Nephron progenitor cell (in vitro differentiated cells): ENCODE measurements at regions not wholly inside any gene's neighbourhood (a gene's known extent, or its start where the extent isn't known, plus 50 kb on each side); places are given as distances from the start of the nearest gene placed in this dataset.

Experiments used
- DNase-seq: peaks from one replicate; pipeline ENCODE4 v3.0.0; 2021
- H3K27ac Mint-ChIP-seq: 2 replicates; pipeline ENCODE4 v1.8.0; 2021; ENCODE audit warnings: mild to moderate bottlenecking, moderate library complexity, mixed read lengths
- H3K27me3 Mint-ChIP-seq: 2 replicates; pipeline ENCODE4 v1.8.0; 2021; ENCODE audit warnings: mild to moderate bottlenecking, low read depth, mixed read lengths; ENCODE audit not compliant: poor library complexity
- H3K36me3 Mint-ChIP-seq: 2 replicates; pipeline ENCODE4 v1.8.0; 2021; ENCODE audit warnings: low read depth, mixed read lengths
- H3K4me1 Mint-ChIP-seq: 2 replicates; pipeline ENCODE4 v1.8.0; 2021; ENCODE audit warnings: mixed read lengths
- H3K4me3 Mint-ChIP-seq: 2 replicates; pipeline ENCODE4 v1.8.0; 2021; ENCODE audit warnings: mild to moderate bottlenecking, moderate library complexity, mixed read lengths
- H3K9me3 Mint-ChIP-seq: 2 replicates; pipeline ENCODE4 v1.8.0; 2021; ENCODE audit warnings: mild to moderate bottlenecking, moderate library complexity, mixed read lengths
- CTCF ChIP-seq: fragments of 200-600 bp; sonication (generic); IDR thresholded peaks from 2 replicates; pipeline ENCODE4 v1.5.0; 2021; ENCODE audit warnings: antibody characterized with exemption

GRCh38 chr2:60671966-60672365, 84.1 kb upstream of the PAPOLG start:
- Mint-ChIP-seq H3K4me3 (no peak overlapping the region), H3K4me1 (no peaks in the 10 kb centered on the region), H3K9me3 (no peaks in the 10 kb centered on the region), H3K36me3 (no peaks in the 10 kb centered on the region), H3K27me3 (peaks cover 17% of the 10 kb centered on the region), H3K27ac (no peak overlapping the region)
- no peak for TF ChIP-seq CTCF
- no peak for DNase-seq

- no peak overlapping the region for H3K27ac Mint-ChIP-seq
- DNase-seq, result peak; percentile 95
- peak; percentile 92 for TF ChIP-seq CTCF
- peaks cover 28% of the 10 kb centered on the region for H3K27me3 Mint-ChIP-seq
- H3K4me3 Mint-ChIP-seq, result no peak overlapping the region
- no peaks in the 10 kb centered on the region for H3K4me1 Mint-ChIP-seq
- no peaks in the 10 kb centered on the region for H3K9me3 Mint-ChIP-seq
- H3K36me3 Mint-ChIP-seq, result no peaks in the 10 kb centered on the region
Measured at GRCh38 chr2:60674524-60675165, 81.4 kb upstream of the PAPOLG start.

- Mint-ChIP-seq H3K27me3 (peaks cover 34% of the 10 kb centered on the region), H3K36me3 (no peaks in the 10 kb centered on the region), H3K4me1 (no peaks in the 10 kb centered on the region), H3K27ac (no peak overlapping the region), H3K9me3 (no peaks in the 10 kb centered on the region), H3K4me3 (no peak overlapping the region)
- no peak for DNase-seq
- no peak for TF ChIP-seq CTCF
Measured at GRCh38 chr2:60675301-60675700, 80.8 kb upstream of the PAPOLG start.

- H3K27ac Mint-ChIP-seq, result no peak overlapping the region
- DNase-seq, result no peak
- H3K4me3 Mint-ChIP-seq, result no peak overlapping the region
- H3K36me3 Mint-ChIP-seq, result no peaks in the 10 kb centered on the region
- H3K9me3 Mint-ChIP-seq, result no peaks in the 10 kb centered on the region
- no peaks in the 10 kb centered on the region for H3K4me1 Mint-ChIP-seq
- TF ChIP-seq CTCF, result no peak
- peaks cover 25% of the 10 kb centered on the region for H3K27me3 Mint-ChIP-seq
Measured at GRCh38 chr2:60676706-60677330, 79.2 kb upstream of the PAPOLG start.

- Mint-ChIP-seq H3K4me1 (no peaks in the 10 kb centered on the region), H3K4me3 (no peak overlapping the region), H3K27ac (no peak overlapping the region)
Measured at GRCh38 chr2:60677356-60677755, 78.7 kb upstream of the PAPOLG start.

More at GRCh38 chr2:60677356-60677755, 78.7 kb upstream of the PAPOLG start:
- H3K9me3 Mint-ChIP-seq, result no peaks in the 10 kb centered on the region
- DNase-seq, result no peak
- H3K27me3 Mint-ChIP-seq, result peaks cover 22% of the 10 kb centered on the region
- H3K36me3 Mint-ChIP-seq, result no peaks in the 10 kb centered on the region
- TF ChIP-seq CTCF, result no peak
